ENCODE measurements at regions not wholly inside any gene's neighbourhood (a gene's known extent, or its start where the extent isn't known, plus 50 kb on each side); places are given as distances from the start of the nearest gene placed in this dataset.

- no peaks in the 10 kb centered on the region for H3K36me3 ChIP-seq (ENCODE audit: control insufficient read depth, insufficient read depth, low read length)
- no peaks in the 10 kb centered on the region for H3K27me3 ChIP-seq (ENCODE audit: control insufficient read depth, insufficient read depth, low read length)
- no peaks in the 10 kb centered on the region for H3K4me1 ChIP-seq (ENCODE audit: control insufficient read depth, insufficient read depth, low read length)
- H3K27ac ChIP-seq (ENCODE audit: low read depth, low read length), result no peak overlapping the region
- H3K4me3 ChIP-seq (ENCODE audit: low read depth, low read length), result no peak overlapping the region
- DNase-seq (ENCODE audit: low read depth in 4 of 6, low spot score in 6 of 6), result no peak
- WGBS (ENCODE audit: insufficient coverage), result 87% methylated on average over 11 of the region's 11 CpGs
- H3K9me3 ChIP-seq (ENCODE audit: control insufficient read depth, insufficient read depth, low read length), result no peaks in the 10 kb centered on the region
Observed at GRCh38 chr18:3384664-3385563, 65.1 kb upstream of the TGIF1 start.

DNA sequence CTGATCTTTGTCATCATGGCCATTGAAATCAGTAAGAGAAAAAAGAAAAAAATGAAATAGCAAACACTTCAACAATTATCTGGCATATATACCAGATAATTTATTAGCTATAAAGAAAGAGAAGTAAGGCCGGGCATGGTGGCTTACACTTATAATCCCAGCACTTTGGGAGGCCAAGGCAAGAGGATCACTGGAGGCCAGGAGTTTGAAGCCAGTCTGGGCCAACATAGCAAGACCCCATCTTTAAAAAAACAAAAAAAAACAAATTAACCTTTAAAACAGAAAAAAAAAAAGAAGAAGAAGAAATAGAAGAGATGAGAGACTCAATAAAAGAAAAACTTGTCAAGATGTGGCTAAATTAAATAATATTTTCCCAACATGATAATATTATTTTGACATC is 61.6 kb upstream of the TGIF1 start:
- H3K9me3 ChIP-seq (ENCODE audit: control insufficient read depth, insufficient read depth, low read length), result no peaks in the 10 kb centered on the region
- no peak for DNase-seq (ENCODE audit: low read depth in 4 of 6, low spot score in 6 of 6)
- H3K27me3 ChIP-seq (ENCODE audit: control insufficient read depth, insufficient read depth, low read length), result no peaks in the 10 kb centered on the region
- WGBS (ENCODE audit: insufficient coverage), result no CpG with 5 or more reads among the region's 1 CpG
- no peak overlapping the region for H3K27ac ChIP-seq (ENCODE audit: low read depth, low read length)
- no peak overlapping the region for H3K4me3 ChIP-seq (ENCODE audit: low read depth, low read length)
- H3K4me1 ChIP-seq (ENCODE audit: control insufficient read depth, insufficient read depth, low read length), result no peaks in the 10 kb centered on the region
- no peaks in the 10 kb centered on the region for H3K36me3 ChIP-seq (ENCODE audit: control insufficient read depth, insufficient read depth, low read length)

DNA sequence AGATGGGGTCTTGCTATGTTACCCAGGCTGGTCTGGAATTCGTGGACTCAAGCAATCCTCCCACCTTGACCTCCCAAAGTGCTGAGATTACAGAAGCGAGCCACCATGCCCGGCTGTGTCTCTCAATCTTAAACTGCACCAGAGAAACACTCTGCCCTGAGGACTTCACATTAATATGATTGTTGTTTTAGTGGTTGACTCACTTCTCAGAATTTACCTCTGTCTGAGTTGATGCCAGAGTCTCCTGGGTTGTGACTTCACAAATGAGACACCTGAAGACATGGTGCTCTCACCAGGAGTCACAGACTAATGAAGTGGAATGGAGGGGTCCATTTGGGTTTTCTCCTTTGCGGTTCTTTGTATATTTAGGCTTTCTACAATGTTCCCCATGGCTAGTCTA is 61.0 kb upstream of the TGIF1 start:
- DNase-seq (ENCODE audit: low read depth in 4 of 6, low spot score in 6 of 6), result no peak
- Histone ChIP-seq H3K4me3 (ENCODE audit: low read depth, low read length) (no peak overlapping the region), H3K27ac (ENCODE audit: low read depth, low read length) (no peak overlapping the region), H3K9me3 (ENCODE audit: control insufficient read depth, insufficient read depth, low read length) (no peaks in the 10 kb centered on the region), H3K4me1 (ENCODE audit: control insufficient read depth, insufficient read depth, low read length) (no peaks in the 10 kb centered on the region), H3K36me3 (ENCODE audit: control insufficient read depth, insufficient read depth, low read length) (no peaks in the 10 kb centered on the region), H3K27me3 (ENCODE audit: control insufficient read depth, insufficient read depth, low read length) (no peaks in the 10 kb centered on the region)
- no CpG with 5 or more reads among the region's 4 CpGs for WGBS (ENCODE audit: insufficient coverage)

DNA sequence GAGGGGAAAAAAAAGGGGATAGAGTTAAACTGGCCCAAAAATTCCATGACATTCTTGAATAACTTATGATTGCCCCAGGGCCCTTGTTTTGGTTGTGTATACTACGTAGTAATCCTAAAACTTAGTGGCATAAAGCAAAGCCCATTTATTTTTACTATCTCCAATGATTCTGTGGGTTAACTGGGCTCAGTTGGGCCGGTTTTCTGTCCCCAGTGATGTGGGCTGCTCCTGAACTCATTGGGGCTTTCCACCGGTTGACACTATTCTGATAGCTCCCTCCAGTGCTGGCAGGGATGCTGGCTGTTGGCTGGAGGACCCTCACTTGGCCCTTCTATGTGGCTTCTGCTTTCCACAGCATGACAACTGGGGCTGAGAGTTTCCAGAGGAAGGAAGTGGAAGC is 60.0 kb upstream of the TGIF1 start:
- no peaks in the 10 kb centered on the region for H3K4me1 ChIP-seq (ENCODE audit: control insufficient read depth, insufficient read depth, low read length)
- 80% methylated on average over 2 of the region's 3 CpGs for WGBS (ENCODE audit: insufficient coverage)
- H3K27ac ChIP-seq (ENCODE audit: low read depth, low read length), result no peak overlapping the region
- no peaks in the 10 kb centered on the region for H3K27me3 ChIP-seq (ENCODE audit: control insufficient read depth, insufficient read depth, low read length)
- H3K4me3 ChIP-seq (ENCODE audit: low read depth, low read length), result no peak overlapping the region
- no peaks in the 10 kb centered on the region for H3K36me3 ChIP-seq (ENCODE audit: control insufficient read depth, insufficient read depth, low read length)
- no peak for DNase-seq (ENCODE audit: low read depth in 4 of 6, low spot score in 6 of 6)
- H3K9me3 ChIP-seq (ENCODE audit: control insufficient read depth, insufficient read depth, low read length), result peaks cover 3% of the 10 kb centered on the region

DNA sequence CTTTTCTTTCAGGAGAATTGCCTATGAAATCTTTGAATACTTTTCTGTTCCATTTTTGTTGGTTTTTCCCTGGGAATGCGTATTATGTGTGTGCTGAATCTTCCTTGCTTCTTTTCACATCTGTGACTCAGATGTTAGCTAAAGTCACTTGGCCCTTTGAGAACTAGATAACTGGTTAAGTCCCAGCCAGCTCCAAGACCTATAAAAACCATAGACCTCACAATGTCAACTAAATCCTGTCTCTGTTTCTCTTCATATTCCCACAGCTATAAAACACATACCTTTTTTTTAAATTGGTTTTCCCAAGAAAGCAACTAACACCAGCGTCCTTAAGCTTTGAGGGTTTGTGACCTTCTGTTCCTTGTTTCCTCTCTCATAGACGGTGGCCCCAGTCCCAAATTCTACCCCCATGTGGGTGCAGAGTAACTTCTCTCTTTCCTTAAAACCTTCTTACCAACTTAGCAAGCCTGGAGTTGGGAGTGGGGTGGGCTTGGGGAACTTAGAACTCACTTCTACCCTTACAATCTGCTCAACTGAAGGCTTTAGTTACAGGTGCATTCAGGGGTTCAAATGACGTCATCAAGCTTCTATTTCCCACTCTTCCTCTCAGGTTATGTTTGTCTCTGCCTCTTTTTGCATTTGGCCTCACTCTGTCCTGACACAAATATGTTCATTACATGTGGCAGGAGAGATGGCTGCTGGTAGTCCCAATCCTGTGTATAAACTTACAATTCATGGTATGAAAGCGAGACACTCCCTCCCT is 58.1 kb upstream of the TGIF1 start:
- no peaks in the 10 kb centered on the region for H3K27me3 ChIP-seq (ENCODE audit: control insufficient read depth, insufficient read depth, low read length)
- no peaks in the 10 kb centered on the region for H3K36me3 ChIP-seq (ENCODE audit: control insufficient read depth, insufficient read depth, low read length)
- no peaks in the 10 kb centered on the region for H3K4me1 ChIP-seq (ENCODE audit: control insufficient read depth, insufficient read depth, low read length)
- no peak overlapping the region for H3K27ac ChIP-seq (ENCODE audit: low read depth, low read length)
- DNase-seq (ENCODE audit: low read depth in 4 of 6, low spot score in 6 of 6), result no peak
- no peak overlapping the region for H3K4me3 ChIP-seq (ENCODE audit: low read depth, low read length)
- 90% methylated on average over 2 of the region's 5 CpGs for WGBS (ENCODE audit: insufficient coverage)
- H3K9me3 ChIP-seq (ENCODE audit: control insufficient read depth, insufficient read depth, low read length), result peaks cover 3% of the 10 kb centered on the region

DNA sequence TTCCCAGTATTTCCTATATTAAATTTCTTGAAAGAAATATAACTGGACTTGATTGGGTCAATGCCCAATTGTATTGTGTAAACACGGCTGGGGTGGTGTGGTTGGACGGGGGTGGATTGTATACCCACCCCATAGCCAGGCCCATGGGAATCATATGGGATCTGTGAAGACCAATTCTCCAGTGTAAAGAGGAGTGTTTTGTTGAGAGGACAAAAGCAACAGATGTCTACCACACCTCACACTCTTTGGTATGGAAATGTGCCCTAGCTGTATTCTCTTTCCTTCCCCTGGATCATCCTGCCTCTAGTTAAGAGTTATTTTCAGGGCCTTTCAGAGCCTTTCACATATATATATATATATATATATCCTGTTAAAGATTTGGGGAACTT is 57.5 kb upstream of the TGIF1 start:
- no peak overlapping the region for H3K27ac ChIP-seq (ENCODE audit: low read depth, low read length)
- H3K9me3 ChIP-seq (ENCODE audit: control insufficient read depth, insufficient read depth, low read length), result peaks cover 3% of the 10 kb centered on the region
- H3K4me1 ChIP-seq (ENCODE audit: control insufficient read depth, insufficient read depth, low read length), result no peaks in the 10 kb centered on the region
- H3K36me3 ChIP-seq (ENCODE audit: control insufficient read depth, insufficient read depth, low read length), result no peaks in the 10 kb centered on the region
- no CpG with 5 or more reads among the region's 2 CpGs for WGBS (ENCODE audit: insufficient coverage)
- H3K4me3 ChIP-seq (ENCODE audit: low read depth, low read length), result no peak overlapping the region
- no peaks in the 10 kb centered on the region for H3K27me3 ChIP-seq (ENCODE audit: control insufficient read depth, insufficient read depth, low read length)
- no peak for DNase-seq (ENCODE audit: low read depth in 4 of 6, low spot score in 6 of 6)

DNA sequence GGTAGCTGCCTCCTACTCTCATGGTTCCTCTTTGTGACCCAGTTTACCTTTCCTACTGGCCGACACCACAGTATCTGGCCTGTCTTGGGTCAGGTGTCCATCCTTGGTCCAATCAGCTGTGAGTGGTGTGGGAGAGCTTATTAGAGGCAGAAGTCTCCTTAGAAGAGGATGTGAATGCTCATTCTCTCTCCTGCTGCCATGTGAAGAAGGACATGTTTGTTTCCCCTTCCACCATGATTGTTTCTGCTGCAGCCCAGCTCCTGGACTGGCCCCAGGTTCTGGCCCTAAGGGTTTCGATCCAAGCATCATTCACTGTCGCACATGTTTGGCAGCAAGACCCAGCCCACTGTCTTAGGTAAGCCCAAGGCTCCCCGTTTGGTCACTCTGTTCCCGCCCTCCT is 55.3 kb upstream of the TGIF1 start:
- WGBS (ENCODE audit: insufficient coverage), result 96% methylated on average over 4 of the region's 5 CpGs
- no peaks in the 10 kb centered on the region for H3K27me3 ChIP-seq (ENCODE audit: control insufficient read depth, insufficient read depth, low read length)
- H3K4me3 ChIP-seq (ENCODE audit: low read depth, low read length), result no peak overlapping the region
- no peak overlapping the region for H3K27ac ChIP-seq (ENCODE audit: low read depth, low read length)
- DNase-seq (ENCODE audit: low read depth in 4 of 6, low spot score in 6 of 6), result no peak
- peaks cover 3% of the 10 kb centered on the region for H3K9me3 ChIP-seq (ENCODE audit: control insufficient read depth, insufficient read depth, low read length)
- no peaks in the 10 kb centered on the region for H3K4me1 ChIP-seq (ENCODE audit: control insufficient read depth, insufficient read depth, low read length)
- H3K36me3 ChIP-seq (ENCODE audit: control insufficient read depth, insufficient read depth, low read length), result no peaks in the 10 kb centered on the region

GRCh38 chr18:3395466-3395865 is 54.5 kb upstream of the TGIF1 start:
- Histone ChIP-seq H3K36me3 (ENCODE audit: control insufficient read depth, insufficient read depth, low read length) (no peaks in the 10 kb centered on the region), H3K27me3 (ENCODE audit: control insufficient read depth, insufficient read depth, low read length) (no peaks in the 10 kb centered on the region), H3K4me1 (ENCODE audit: control insufficient read depth, insufficient read depth, low read length) (no peaks in the 10 kb centered on the region), H3K27ac (ENCODE audit: low read depth, low read length) (no peak overlapping the region), H3K4me3 (ENCODE audit: low read depth, low read length) (no peak overlapping the region), H3K9me3 (ENCODE audit: control insufficient read depth, insufficient read depth, low read length) (peaks cover 3% of the 10 kb centered on the region)
- 100% methylated on average over 1 of the region's 2 CpGs for WGBS (ENCODE audit: insufficient coverage)
- no peak for DNase-seq (ENCODE audit: low read depth in 4 of 6, low spot score in 6 of 6)

GRCh38 chr18:3397031-3397750 is 52.8 kb upstream of the TGIF1 start:
- peak in 1 of 6 donors; percentile 11 for DNase-seq (ENCODE audit: low read depth in 4 of 6, low spot score in 6 of 6)
- Histone ChIP-seq H3K9me3 (ENCODE audit: control insufficient read depth, insufficient read depth, low read length) (peaks cover 3% of the 10 kb centered on the region), H3K27me3 (ENCODE audit: control insufficient read depth, insufficient read depth, low read length) (no peaks in the 10 kb centered on the region), H3K4me1 (ENCODE audit: control insufficient read depth, insufficient read depth, low read length) (no peaks in the 10 kb centered on the region), H3K4me3 (ENCODE audit: low read depth, low read length) (no peak overlapping the region), H3K36me3 (ENCODE audit: control insufficient read depth, insufficient read depth, low read length) (no peaks in the 10 kb centered on the region), H3K27ac (ENCODE audit: low read depth, low read length) (no peak overlapping the region)
- 83% methylated on average over 4 of the region's 7 CpGs for WGBS (ENCODE audit: insufficient coverage)

Measured in spinal cord (tissue), 9 donors.